ENCODE measurements at regions not wholly inside any gene's neighbourhood (a gene's known extent, or its start where the extent isn't known, plus 50 kb on each side); places are given as distances from the start of the nearest gene placed in this dataset.

GRCh38 chr6:144681334-144681733, 396.2 kb downstream of the UTRN start:
- TF ChIP-seq POLR2AphosphoS5 (IDR thresholded peaks at IDR 0.05) = no peak
- no peak for TF ChIP-seq POLR2A (IDR thresholded peaks at IDR 0.05)
- no peak for TF ChIP-seq EP300 (IDR thresholded peaks at IDR 0.05)
- no peak for TF ChIP-seq CTCF (IDR thresholded peaks at IDR 0.05)
- H3K27ac ChIP-seq = no peak overlapping the region
- intact Hi-C loops (cut with DNase I; ENCODE audit: low total_unique reads) = no loop called here
- no peaks in the 10 kb centered on the region for H3K27me3 ChIP-seq
- no peak for DNase-seq
- no peak overlapping the region for H3K4me3 ChIP-seq
- peaks cover 0 to 5% (median 0%) of the 10 kb centered on the region in 4 donors for H3K9me3 ChIP-seq
- peaks cover 0 to 27% (median 15%) of the 10 kb centered on the region in 4 donors for H3K36me3 ChIP-seq
- 60 to 84% (median 81%) methylated on average over 3 of the region's 3 CpGs for WGBS, 5 donors
- H3K4me1 ChIP-seq = peaks cover 0 to 35% (median 3%) of the 10 kb centered on the region in 4 donors

- no peaks in the 10 kb centered on the region for H3K27me3 ChIP-seq
Observed at GRCh38 chr6:144683216-144684070, 398.3 kb downstream of the UTRN start.

GRCh38 chr6:144688713-144689112, 403.6 kb downstream of the UTRN start:
- H3K4me1 ChIP-seq = no peaks in the 10 kb centered on the region
- DNase-seq = no peak
- peaks cover 0 to 24% (median 15%) of the 10 kb centered on the region in 4 donors for H3K36me3 ChIP-seq
- H3K27me3 ChIP-seq = no peaks in the 10 kb centered on the region
- TF ChIP-seq POLR2AphosphoS5 (IDR thresholded peaks at IDR 0.05) (no peak), CTCF (IDR thresholded peaks at IDR 0.05) (no peak), EP300 (IDR thresholded peaks at IDR 0.05) (no peak), POLR2A (IDR thresholded peaks at IDR 0.05) (no peak)
- peaks cover 0 to 25% (median 9%) of the 10 kb centered on the region in 4 donors for H3K9me3 ChIP-seq
- no peak overlapping the region for H3K27ac ChIP-seq
- no peak overlapping the region for H3K4me3 ChIP-seq
- intact Hi-C loops (cut with DNase I; ENCODE audit: low total_unique reads) = no loop called here

More at GRCh38 chr6:144683216-144684070, 398.3 kb downstream of the UTRN start:
- Histone ChIP-seq H3K4me3 (no peak overlapping the region), H3K27ac (no peak overlapping the region), H3K36me3 (peaks cover 0 to 27% (median 17%) of the 10 kb centered on the region in 4 donors), H3K9me3 (peaks cover 0 to 21% (median 7%) of the 10 kb centered on the region in 4 donors), H3K4me1 (peaks cover 0 to 32% (median 3%) of the 10 kb centered on the region in 4 donors)
- 69 to 91% (median 83%) methylated on average over 6 of the region's 6 CpGs for WGBS, 5 donors
- no peak for TF ChIP-seq POLR2AphosphoS5 (IDR thresholded peaks at IDR 0.05)
- no peak for TF ChIP-seq CTCF (IDR thresholded peaks at IDR 0.05)
- no peak for DNase-seq
- intact Hi-C loops (cut with DNase I; ENCODE audit: low total_unique reads) = no loop called here

- no peaks in the 10 kb centered on the region for H3K4me1 ChIP-seq
- no peak overlapping the region for H3K4me3 ChIP-seq
- H3K27me3 ChIP-seq = no peaks in the 10 kb centered on the region
- TF ChIP-seq POLR2AphosphoS5 (IDR thresholded peaks at IDR 0.05) = no peak
- TF ChIP-seq POLR2A (IDR thresholded peaks at IDR 0.05) = no peak
- TF ChIP-seq EP300 (IDR thresholded peaks at IDR 0.05) = no peak
- no peak for TF ChIP-seq CTCF (IDR thresholded peaks at IDR 0.05)
- H3K9me3 ChIP-seq = peaks cover 0 to 25% (median 9%) of the 10 kb centered on the region in 4 donors
- H3K36me3 ChIP-seq = peaks cover 0 to 16% (median 11%) of the 10 kb centered on the region in 4 donors
- H3K27ac ChIP-seq = no peak overlapping the region
- no peak for DNase-seq
- intact Hi-C loops (cut with DNase I; ENCODE audit: low total_unique reads) = no loop called here
- WGBS, 5 donors = 87 to 98% (median 94%) methylated on average over 2 to 3 of the region's 3 CpGs
Observed at GRCh38 chr6:144689503-144690040, 404.4 kb downstream of the UTRN start.
